GM10266 (cell line): ENCODE measurements at regions not wholly inside any gene's neighbourhood (a gene's known extent, or its start where the extent isn't known, plus 50 kb on each side); places are given as distances from the start of the nearest gene placed in this dataset.

Experiments used
- DNase-seq: peaks from one replicate; pipeline ENCODE4 v3.0.0; 2012; ENCODE audit errors: extremely low spot score
- TF ChIP-seq, protein P1 (sequence below): IDR thresholded peaks from 2 replicates; pipeline ENCODE4 v1.5.1; 2012; ENCODE audit warnings: mild to moderate bottlenecking, low read depth; ENCODE audit not compliant: control insufficient read depth, insufficient read depth; ENCODE audit errors: missing control alignments

DNA sequence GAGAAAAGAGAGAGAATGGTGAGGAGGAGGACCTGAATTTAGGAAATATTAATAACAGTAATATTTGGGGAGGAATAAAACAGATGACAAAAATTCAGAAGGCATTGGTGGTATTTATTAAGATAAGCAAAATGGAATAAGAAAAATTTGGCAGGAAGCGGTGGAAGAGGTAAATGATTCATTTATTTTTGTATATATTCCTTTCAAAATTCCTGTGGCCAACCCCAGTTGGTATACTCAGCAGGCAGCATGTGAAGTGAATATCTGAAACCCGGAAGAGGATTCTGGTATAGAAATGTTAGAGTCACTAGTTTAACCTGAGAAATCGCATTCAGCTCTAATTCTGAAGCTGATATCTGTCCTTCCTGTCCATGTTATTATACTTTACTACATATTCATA is 792.0 kb downstream of the KCNJ2 start:
- DNase-seq, result no peak
- TF ChIP-seq, protein P1, sequence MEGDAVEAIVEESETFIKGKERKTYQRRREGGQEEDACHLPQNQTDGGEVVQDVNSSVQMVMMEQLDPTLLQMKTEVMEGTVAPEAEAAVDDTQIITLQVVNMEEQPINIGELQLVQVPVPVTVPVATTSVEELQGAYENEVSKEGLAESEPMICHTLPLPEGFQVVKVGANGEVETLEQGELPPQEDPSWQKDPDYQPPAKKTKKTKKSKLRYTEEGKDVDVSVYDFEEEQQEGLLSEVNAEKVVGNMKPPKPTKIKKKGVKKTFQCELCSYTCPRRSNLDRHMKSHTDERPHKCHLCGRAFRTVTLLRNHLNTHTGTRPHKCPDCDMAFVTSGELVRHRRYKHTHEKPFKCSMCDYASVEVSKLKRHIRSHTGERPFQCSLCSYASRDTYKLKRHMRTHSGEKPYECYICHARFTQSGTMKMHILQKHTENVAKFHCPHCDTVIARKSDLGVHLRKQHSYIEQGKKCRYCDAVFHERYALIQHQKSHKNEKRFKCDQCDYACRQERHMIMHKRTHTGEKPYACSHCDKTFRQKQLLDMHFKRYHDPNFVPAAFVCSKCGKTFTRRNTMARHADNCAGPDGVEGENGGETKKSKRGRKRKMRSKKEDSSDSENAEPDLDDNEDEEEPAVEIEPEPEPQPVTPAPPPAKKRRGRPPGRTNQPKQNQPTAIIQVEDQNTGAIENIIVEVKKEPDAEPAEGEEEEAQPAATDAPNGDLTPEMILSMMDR, result no peak

DNA sequence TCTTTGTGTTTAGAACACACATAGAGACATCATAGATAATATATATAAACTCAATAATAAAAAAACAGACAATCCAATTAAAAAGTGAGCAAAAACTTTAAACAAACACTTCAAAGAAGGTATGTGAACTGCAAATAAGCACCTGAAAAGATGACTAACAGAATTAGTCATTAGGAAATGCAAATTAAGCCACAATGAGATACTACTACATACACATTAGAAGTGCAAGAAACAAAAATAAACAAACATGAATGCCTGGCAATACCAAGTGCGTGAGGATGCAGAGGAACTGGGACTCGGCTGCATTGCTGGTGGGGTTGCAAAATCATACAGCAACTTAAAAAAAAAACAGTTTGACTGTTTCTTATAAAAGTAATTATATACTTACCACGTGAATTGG is 799.0 kb downstream of the KCNJ2 start:
- DNase-seq, result no peak
- TF ChIP-seq, protein P1, result no peak

DNA sequence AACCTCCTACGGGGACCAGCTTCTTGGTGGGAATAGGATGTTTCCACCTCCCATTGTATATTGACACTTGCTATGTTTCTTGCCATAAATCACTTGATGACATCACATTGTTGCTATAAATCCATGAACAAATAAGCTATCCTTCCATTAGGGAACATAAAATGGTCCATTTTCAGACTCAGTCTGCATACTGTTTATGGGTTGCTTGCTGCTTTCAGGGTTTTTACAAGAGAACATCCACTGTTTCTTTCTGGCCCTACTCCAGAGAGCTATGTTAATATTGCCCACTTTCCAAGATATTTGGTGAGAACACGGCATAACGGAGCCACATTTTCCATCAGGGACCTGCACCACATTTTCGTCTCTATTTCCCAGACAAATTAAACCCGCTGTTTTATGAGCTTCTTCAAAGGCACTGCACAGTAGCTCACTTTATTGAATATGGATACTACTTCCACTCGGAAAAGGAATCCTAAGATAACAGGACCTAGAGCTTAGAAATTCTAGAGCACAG is 800.2 kb downstream of the KCNJ2 start:
- no peak for DNase-seq
- TF ChIP-seq, protein P1, result no peak

DNA sequence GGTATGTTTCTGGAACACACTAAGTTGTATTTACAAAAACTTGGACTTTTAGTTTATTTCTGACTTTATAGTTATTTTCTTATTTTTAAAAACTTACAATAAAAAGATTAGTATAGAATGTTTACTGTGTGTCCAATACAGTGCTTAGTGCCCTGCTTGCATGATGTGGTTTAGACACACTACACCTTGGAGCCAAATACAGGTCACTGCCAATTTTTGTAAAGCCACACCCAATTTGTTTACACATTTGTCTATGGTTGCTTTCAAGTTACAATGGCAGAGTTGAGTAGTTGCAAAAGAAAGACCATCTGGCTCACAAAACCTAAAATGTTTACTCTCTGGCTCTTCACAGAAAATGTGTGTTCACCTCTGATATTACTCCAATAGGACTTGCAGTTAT is 807.1 kb downstream of the KCNJ2 start:
- no peak for DNase-seq
- TF ChIP-seq, protein P1, result no peak

DNA sequence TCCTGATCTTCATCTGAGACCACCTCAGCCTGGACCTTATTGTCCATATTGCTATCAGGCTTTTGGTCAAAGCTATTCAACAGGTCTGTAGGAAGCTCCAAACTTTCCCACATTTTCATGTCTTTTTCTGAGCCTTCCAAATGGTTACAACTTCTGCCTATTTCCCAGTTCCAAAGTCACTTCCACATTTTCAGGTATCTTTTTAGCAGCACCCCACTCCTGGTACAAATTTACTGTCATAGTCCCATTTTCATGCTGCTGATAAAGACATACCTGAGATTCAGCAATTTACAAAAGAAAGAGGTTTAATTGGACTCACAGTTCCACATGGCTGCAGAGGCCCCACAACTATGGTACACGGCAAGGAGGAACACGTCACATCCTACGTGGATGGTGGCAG is 815.5 kb downstream of the KCNJ2 start:
- TF ChIP-seq, protein P1, result no peak
- DNase-seq, result no peak

DNA sequence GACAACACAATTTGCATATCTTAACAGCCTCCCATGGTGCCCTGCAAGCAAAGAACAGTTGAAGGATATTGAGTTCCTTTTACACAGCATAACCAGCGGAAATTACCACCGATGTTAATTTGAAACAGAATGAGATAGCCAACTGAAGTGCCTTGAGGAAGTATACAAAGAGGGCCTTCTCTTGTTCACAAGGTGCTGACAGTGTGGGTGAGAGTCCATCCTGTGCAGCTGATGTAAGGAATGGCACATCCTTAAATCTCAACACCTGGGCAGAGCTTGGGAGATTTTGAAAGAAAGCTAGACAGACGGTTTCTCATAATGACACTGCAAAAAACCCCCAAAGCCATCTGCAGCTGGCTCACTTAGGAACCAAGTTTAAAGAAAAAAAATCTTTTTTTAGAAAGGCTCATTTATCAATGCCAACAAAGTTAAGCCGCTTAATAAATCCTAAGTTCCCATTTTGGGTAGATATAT is 818.6 kb downstream of the KCNJ2 start:
- TF ChIP-seq, protein P1, result no peak
- no peak for DNase-seq

DNA sequence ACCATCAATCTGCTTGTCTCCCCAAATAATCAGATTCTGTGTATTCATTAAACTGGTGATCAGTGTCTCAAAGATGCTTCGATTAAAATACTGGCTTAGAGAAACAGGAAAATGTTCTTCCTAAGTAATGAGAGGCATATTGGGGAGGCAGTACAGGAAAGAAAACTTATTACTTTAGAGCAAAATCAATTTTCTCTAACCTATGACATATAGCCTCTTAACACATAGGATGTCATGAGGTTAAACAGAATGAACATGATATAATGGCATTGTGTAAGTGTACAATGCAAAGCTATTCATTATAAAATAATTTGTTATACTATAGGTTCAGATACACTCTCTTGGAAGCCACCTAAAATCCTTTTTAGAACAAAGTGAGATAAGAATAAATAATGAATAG is 819.3 kb downstream of the KCNJ2 start:
- DNase-seq, result no peak
- TF ChIP-seq, protein P1, result no peak
